ENCODE measurements at regions not wholly inside any gene's neighbourhood (a gene's known extent, or its start where the extent isn't known, plus 50 kb on each side); places are given as distances from the start of the nearest gene placed in this dataset.

GRCh38 chr1:229141271-229141670 lies 129.6 kb upstream of the RAB4A start:
- Histone ChIP-seq H3K4me3 (no peak overlapping the region), H3K27ac (no peak overlapping the region), H3K4me1 (no peaks in the 10 kb centered on the region), H3K27me3 (no peaks in the 10 kb centered on the region), H3K9me3 (no peaks in the 10 kb centered on the region), H3K36me3 (no peaks in the 10 kb centered on the region)
- DNase-seq (ENCODE audit: low spot score): no peak
- TF ChIP-seq CTCF (IDR thresholded peaks at IDR 0.05): no peak

- no peak for DNase-seq (ENCODE audit: low spot score)
- Histone ChIP-seq H3K9me3 (no peaks in the 10 kb centered on the region), H3K27ac (no peak overlapping the region), H3K27me3 (no peaks in the 10 kb centered on the region), H3K4me3 (no peak overlapping the region), H3K36me3 (no peaks in the 10 kb centered on the region), H3K4me1 (peaks cover 0 to 2% of the 10 kb centered on the region in 2 donors)
- TF ChIP-seq CTCF (IDR thresholded peaks at IDR 0.05): no peak
These were observed 129.1 kb upstream of the RAB4A start for GRCh38 chr1:229141689-229142377.

GRCh38 chr1:229142471-229142870 lies 128.4 kb upstream of the RAB4A start:
- H3K9me3 ChIP-seq: no peaks in the 10 kb centered on the region
- peaks cover 0 to 8% of the 10 kb centered on the region in 2 donors for H3K4me1 ChIP-seq
- no peaks in the 10 kb centered on the region for H3K27me3 ChIP-seq
- H3K4me3 ChIP-seq: no peak overlapping the region
- TF ChIP-seq CTCF (IDR thresholded peaks at IDR 0.05): no peak
- DNase-seq (ENCODE audit: low spot score): no peak
- H3K27ac ChIP-seq: no peak overlapping the region
- H3K36me3 ChIP-seq: no peaks in the 10 kb centered on the region

- Histone ChIP-seq H3K9me3 (no peaks in the 10 kb centered on the region), H3K36me3 (no peaks in the 10 kb centered on the region), H3K4me1 (peaks cover 0 to 16% of the 10 kb centered on the region in 2 donors), H3K4me3 (no peak overlapping the region), H3K27ac (no peak overlapping the region), H3K27me3 (no peaks in the 10 kb centered on the region)
- no peak for TF ChIP-seq CTCF (IDR thresholded peaks at IDR 0.05)
- DNase-seq (ENCODE audit: low spot score): no peak
These were observed 124.3 kb upstream of the RAB4A start for GRCh38 chr1:229146647-229147046.

GRCh38 chr1:229147072-229147471 lies 123.8 kb upstream of the RAB4A start:
- Histone ChIP-seq H3K36me3 (no peaks in the 10 kb centered on the region), H3K27me3 (no peaks in the 10 kb centered on the region), H3K9me3 (no peaks in the 10 kb centered on the region), H3K27ac (no peak overlapping the region), H3K4me1 (peaks cover 0 to 16% of the 10 kb centered on the region in 2 donors), H3K4me3 (no peak overlapping the region)
- no peak for TF ChIP-seq CTCF (IDR thresholded peaks at IDR 0.05)
- DNase-seq (ENCODE audit: low spot score): no peak
